ENCODE measurements at regions not wholly inside any gene's neighbourhood (a gene's known extent, or its start where the extent isn't known, plus 50 kb on each side); places are given as distances from the start of the nearest gene placed in this dataset.
A peak's percentile ranks its signal among the peaks of the same experiment; 100 is the strongest.

DNA sequence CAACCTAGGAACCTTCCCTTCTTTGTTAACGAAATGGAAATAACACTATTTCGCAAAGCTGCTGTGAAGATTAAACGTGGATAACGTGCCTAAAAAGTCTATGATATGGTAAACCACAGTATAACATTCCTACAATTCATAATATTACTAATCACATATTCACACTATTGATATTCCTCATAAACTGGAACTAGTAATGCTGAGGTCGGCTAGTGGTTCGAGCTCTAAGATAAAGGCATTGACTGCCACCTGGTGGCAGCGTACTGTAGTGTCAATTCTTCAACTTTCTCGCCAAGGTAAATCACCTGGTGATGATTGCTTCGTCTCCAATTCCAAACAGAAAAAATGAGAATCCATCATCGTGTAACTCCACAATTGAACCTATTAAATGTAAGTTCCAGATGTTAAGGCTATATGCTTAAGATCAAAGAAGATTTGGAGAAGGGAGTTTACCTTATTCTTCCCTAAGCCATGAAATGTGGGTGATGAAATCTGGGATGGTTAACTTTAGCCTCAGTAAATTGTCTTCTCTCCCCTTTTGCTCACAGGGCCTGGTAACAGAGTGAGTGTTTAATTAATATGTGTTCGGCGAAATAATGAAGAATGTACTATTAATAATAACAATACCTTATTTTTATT lies 197.5 kb upstream of the TMEM132C start:
- H3F3A ChIP-seq (ENCODE audit: insufficient read depth): no peaks in the 10 kb centered on the region
- no peak overlapping the region for H3K27ac ChIP-seq (ENCODE audit: low read depth, low read length)
- no peak overlapping the region for H3K9ac ChIP-seq (ENCODE audit: low read length)
- H3K36me3 ChIP-seq (ENCODE audit: low read length): no peaks in the 10 kb centered on the region
- H2AFZ ChIP-seq (ENCODE audit: low read depth, low read length, severe bottlenecking): no peak overlapping the region
- TF ChIP-seq, protein P1, sequence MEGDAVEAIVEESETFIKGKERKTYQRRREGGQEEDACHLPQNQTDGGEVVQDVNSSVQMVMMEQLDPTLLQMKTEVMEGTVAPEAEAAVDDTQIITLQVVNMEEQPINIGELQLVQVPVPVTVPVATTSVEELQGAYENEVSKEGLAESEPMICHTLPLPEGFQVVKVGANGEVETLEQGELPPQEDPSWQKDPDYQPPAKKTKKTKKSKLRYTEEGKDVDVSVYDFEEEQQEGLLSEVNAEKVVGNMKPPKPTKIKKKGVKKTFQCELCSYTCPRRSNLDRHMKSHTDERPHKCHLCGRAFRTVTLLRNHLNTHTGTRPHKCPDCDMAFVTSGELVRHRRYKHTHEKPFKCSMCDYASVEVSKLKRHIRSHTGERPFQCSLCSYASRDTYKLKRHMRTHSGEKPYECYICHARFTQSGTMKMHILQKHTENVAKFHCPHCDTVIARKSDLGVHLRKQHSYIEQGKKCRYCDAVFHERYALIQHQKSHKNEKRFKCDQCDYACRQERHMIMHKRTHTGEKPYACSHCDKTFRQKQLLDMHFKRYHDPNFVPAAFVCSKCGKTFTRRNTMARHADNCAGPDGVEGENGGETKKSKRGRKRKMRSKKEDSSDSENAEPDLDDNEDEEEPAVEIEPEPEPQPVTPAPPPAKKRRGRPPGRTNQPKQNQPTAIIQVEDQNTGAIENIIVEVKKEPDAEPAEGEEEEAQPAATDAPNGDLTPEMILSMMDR (IDR thresholded peaks at IDR 0.05; ENCODE audit: insufficient read depth, low read length, poor library complexity, severe bottlenecking): peak; percentile 83
- no peak for TF ChIP-seq EZH2phosphoT487 (conservative IDR thresholded peaks at IDR 0.05; ENCODE audit: low read length)
- no peaks in the 10 kb centered on the region for H3K27me3 ChIP-seq (ENCODE audit: low read length)
- no peaks in the 10 kb centered on the region for H4K20me1 ChIP-seq (ENCODE audit: low read depth, low read length)
- H3K9me3 ChIP-seq (ENCODE audit: insufficient read depth, low read length): no peaks in the 10 kb centered on the region
- no peak overlapping the region for H3K4me2 ChIP-seq (ENCODE audit: low read depth, low read length, poor library complexity, severe bottlenecking)
- no peak overlapping the region for H3K4me3 ChIP-seq (ENCODE audit: insufficient read depth, low read length, poor library complexity, severe bottlenecking)
- no peaks in the 10 kb centered on the region for H3K9me2 ChIP-seq (replicated peaks; ENCODE audit: insufficient read depth, low read length)
- no peaks in the 10 kb centered on the region for H3K79me2 ChIP-seq (ENCODE audit: insufficient read depth, low read length)

DNA sequence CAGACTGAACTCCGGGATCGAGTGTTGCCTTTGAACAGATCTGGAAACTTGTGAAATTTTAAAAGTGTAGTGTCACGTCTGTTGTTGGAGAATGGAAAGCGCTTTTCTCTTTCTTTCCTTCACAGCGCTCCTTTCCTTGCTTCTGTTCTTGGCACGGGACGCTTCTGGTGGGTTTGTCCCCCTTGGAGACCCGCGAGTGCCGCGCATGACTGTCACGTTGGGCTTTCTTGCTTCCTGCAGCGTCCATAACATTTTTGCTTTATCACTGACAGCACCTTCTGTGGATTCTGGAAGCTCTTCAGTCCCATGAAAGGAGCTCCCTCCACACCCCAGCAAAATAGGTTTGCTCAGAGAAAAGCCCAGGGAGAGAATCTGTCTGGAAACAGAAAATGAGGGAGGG lies 193.0 kb upstream of the TMEM132C start:
- Histone ChIP-seq H3K27ac (ENCODE audit: low read depth, low read length) (no peak overlapping the region), H3K36me3 (ENCODE audit: low read length) (no peaks in the 10 kb centered on the region), H3K9me2 (replicated peaks; ENCODE audit: insufficient read depth, low read length) (no peaks in the 10 kb centered on the region), H3K79me2 (ENCODE audit: insufficient read depth, low read length) (no peaks in the 10 kb centered on the region), H4K20me1 (ENCODE audit: low read depth, low read length) (no peaks in the 10 kb centered on the region), H2AFZ (ENCODE audit: low read depth, low read length, severe bottlenecking) (no peak overlapping the region), H3K27me3 (ENCODE audit: low read length) (no peaks in the 10 kb centered on the region), H3K9me3 (ENCODE audit: insufficient read depth, low read length) (no peaks in the 10 kb centered on the region), H3K4me2 (ENCODE audit: low read depth, low read length, poor library complexity, severe bottlenecking) (no peak overlapping the region), H3K9ac (ENCODE audit: low read length) (no peak overlapping the region), H3F3A (ENCODE audit: insufficient read depth) (no peaks in the 10 kb centered on the region), H3K4me3 (ENCODE audit: insufficient read depth, low read length, poor library complexity, severe bottlenecking) (no peak overlapping the region)
- no peak for TF ChIP-seq EZH2phosphoT487 (conservative IDR thresholded peaks at IDR 0.05; ENCODE audit: low read length)
- TF ChIP-seq, protein P1 (IDR thresholded peaks at IDR 0.05; ENCODE audit: insufficient read depth, low read length, poor library complexity, severe bottlenecking): no peak

DNA sequence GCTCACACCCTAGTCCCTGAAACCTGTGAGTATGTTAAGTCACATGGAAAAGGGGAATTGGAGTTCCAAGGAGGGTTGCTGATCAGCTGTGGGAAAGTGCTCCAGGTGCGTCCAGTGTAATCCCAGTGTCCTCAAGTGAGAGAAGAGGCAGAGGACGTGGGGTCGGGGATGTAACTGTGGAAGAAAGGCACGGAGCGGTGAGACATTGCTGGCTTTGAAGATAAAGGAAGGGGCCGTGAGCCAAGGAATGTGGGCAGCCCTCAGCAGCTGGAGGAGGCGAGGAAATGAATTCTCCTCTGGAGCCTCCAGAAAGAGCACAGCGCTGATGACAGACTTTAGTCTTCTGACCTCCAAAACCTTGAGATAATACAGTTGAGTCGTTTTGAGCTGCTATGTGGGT lies 191.6 kb upstream of the TMEM132C start:
- TF ChIP-seq EZH2phosphoT487 (conservative IDR thresholded peaks at IDR 0.05; ENCODE audit: low read length): no peak
- TF ChIP-seq, protein P1 (IDR thresholded peaks at IDR 0.05; ENCODE audit: insufficient read depth, low read length, poor library complexity, severe bottlenecking): no peak
- H3K27ac ChIP-seq (ENCODE audit: low read depth, low read length): no peak overlapping the region
- no peaks in the 10 kb centered on the region for H4K20me1 ChIP-seq (ENCODE audit: low read depth, low read length)
- H3K4me3 ChIP-seq (ENCODE audit: insufficient read depth, low read length, poor library complexity, severe bottlenecking): no peak overlapping the region
- no peak overlapping the region for H3K9ac ChIP-seq (ENCODE audit: low read length)
- H2AFZ ChIP-seq (ENCODE audit: low read depth, low read length, severe bottlenecking): no peak overlapping the region
- H3K9me2 ChIP-seq (replicated peaks; ENCODE audit: insufficient read depth, low read length): no peaks in the 10 kb centered on the region
- H3K79me2 ChIP-seq (ENCODE audit: insufficient read depth, low read length): no peaks in the 10 kb centered on the region
- H3K4me2 ChIP-seq (ENCODE audit: low read depth, low read length, poor library complexity, severe bottlenecking): no peak overlapping the region
- no peaks in the 10 kb centered on the region for H3K9me3 ChIP-seq (ENCODE audit: insufficient read depth, low read length)
- no peaks in the 10 kb centered on the region for H3K27me3 ChIP-seq (ENCODE audit: low read length)
- H3F3A ChIP-seq (ENCODE audit: insufficient read depth): no peaks in the 10 kb centered on the region
- no peaks in the 10 kb centered on the region for H3K36me3 ChIP-seq (ENCODE audit: low read length)
